C4-2B (cell line): ENCODE measurements at regions not wholly inside any gene's neighbourhood (a gene's known extent, or its start where the extent isn't known, plus 50 kb on each side); places are given as distances from the start of the nearest gene placed in this dataset.

Experiments used
- CTCF ChIP-seq: fragments of 450-650 bp; conservative IDR thresholded peaks from 2 replicates; pipeline ENCODE4 v1.5.1; 2017; ENCODE audit warnings: mild to moderate bottlenecking
- ZFX ChIP-seq: fragments of 450-650 bp; IDR thresholded peaks from 2 replicates; pipeline ENCODE4 v1.6.1; 2017

- TF ChIP-seq CTCF (no peak), ZFX (no peak)
Measured at GRCh38 chr13:89565476-89566100, 1781.9 kb upstream of the MIR17HG start.
